MCF 10A (cell line): ENCODE measurements at regions not wholly inside any gene's neighbourhood (a gene's known extent, or its start where the extent isn't known, plus 50 kb on each side); places are given as distances from the start of the nearest gene placed in this dataset.

Source experiments
- BruUV-seq: library from RNA; stranded (reverse); fragments of 400-500 nt; replicated peaks from 2 replicates; lab custom pipeline; 2021; lab: Mats Ljungman, UMichigan
- CTCF ChIA-PET: fragments of 300-600 bp; sonication (Branson Sonifier 250); formaldehyde crosslinking; extraction: SDS; loops from one replicate; lab custom pipeline; 2021; ENCODE audit warnings: antibody characterized with exemption, inconsistent platforms; lab: Yijun Ruan, JAX
- POLR2A ChIA-PET: fragments of 300-600, 350-650 bp; sonication (Branson Sonifier 250); formaldehyde crosslinking; extraction: SDS; loops from one replicate; lab custom pipeline; 2020; ENCODE audit warnings: antibody characterized with exemption, inconsistent platforms; lab: Yijun Ruan, JAX
- DNase-seq: peaks from one replicate; pipeline ENCODE4 v3.0.0-alpha.2; 2018; ENCODE audit not compliant: unreplicated experiment
- H3K27ac Mint-ChIP-seq: one replicate; pipeline ENCODE4 v1.8.0; 2022; ENCODE audit warnings: mild to moderate bottlenecking, low read depth, mixed read lengths; ENCODE audit not compliant: unreplicated experiment
- H3K27me3 Mint-ChIP-seq: one replicate; pipeline ENCODE4 v1.8.0; 2022; ENCODE audit warnings: mixed read lengths; ENCODE audit not compliant: insufficient read depth, unreplicated experiment
- H3K36me3 Mint-ChIP-seq: one replicate; pipeline ENCODE4 v1.8.0; 2022; ENCODE audit warnings: mild to moderate bottlenecking, moderate library complexity, mixed read lengths; ENCODE audit not compliant: insufficient read depth, unreplicated experiment
- H3K4me1 Mint-ChIP-seq: one replicate; pipeline ENCODE4 v1.8.0; 2022; ENCODE audit warnings: mixed read lengths; ENCODE audit not compliant: insufficient read depth, unreplicated experiment
- H3K4me3 Mint-ChIP-seq: one replicate; pipeline ENCODE4 v1.8.0; 2022; ENCODE audit warnings: mild to moderate bottlenecking, moderate library complexity, mixed read lengths; ENCODE audit not compliant: unreplicated experiment
- H3K9me3 Mint-ChIP-seq: one replicate; pipeline ENCODE4 v1.8.0; 2022; ENCODE audit warnings: mixed read lengths; ENCODE audit not compliant: unreplicated experiment
- intact Hi-C: fragments of 100-400 bp; cut with micrococcal nuclease; formaldehyde crosslinking; loops from 2 replicates; pipeline ENCODE4 v1.14.1; 2022
- TF ChIP-seq, protein P1 (sequence below): fragments of 200-600 bp; IDR thresholded peaks from one replicate; pipeline ENCODE4 v1.8.0; 2022; ENCODE audit warnings: antibody characterized with exemption, mild to moderate bottlenecking; ENCODE audit not compliant: unreplicated experiment

GRCh38 chr13:86298725-86299124 is 499.5 kb upstream of the SLITRK6 start:
- no peaks in the 10 kb centered on the region for H3K36me3 Mint-ChIP-seq
- POLR2A ChIA-PET = interaction anchor here (0.7 kb wide), 1 partner anchor 55 kb away, joined by 3 read pairs; no protein-coding TSS in a partner anchor
- no TSS peak for BruUV-seq
- DNase-seq = no peak
- no peaks in the 10 kb centered on the region for H3K9me3 Mint-ChIP-seq
- intact Hi-C loops = no loop called here
- CTCF ChIA-PET = interaction anchor here (0.7 kb wide), 1 partner anchor 19 kb away, joined by 3 read pairs; no protein-coding TSS in a partner anchor
- H3K27me3 Mint-ChIP-seq = no peaks in the 10 kb centered on the region
- TF ChIP-seq, protein P1, sequence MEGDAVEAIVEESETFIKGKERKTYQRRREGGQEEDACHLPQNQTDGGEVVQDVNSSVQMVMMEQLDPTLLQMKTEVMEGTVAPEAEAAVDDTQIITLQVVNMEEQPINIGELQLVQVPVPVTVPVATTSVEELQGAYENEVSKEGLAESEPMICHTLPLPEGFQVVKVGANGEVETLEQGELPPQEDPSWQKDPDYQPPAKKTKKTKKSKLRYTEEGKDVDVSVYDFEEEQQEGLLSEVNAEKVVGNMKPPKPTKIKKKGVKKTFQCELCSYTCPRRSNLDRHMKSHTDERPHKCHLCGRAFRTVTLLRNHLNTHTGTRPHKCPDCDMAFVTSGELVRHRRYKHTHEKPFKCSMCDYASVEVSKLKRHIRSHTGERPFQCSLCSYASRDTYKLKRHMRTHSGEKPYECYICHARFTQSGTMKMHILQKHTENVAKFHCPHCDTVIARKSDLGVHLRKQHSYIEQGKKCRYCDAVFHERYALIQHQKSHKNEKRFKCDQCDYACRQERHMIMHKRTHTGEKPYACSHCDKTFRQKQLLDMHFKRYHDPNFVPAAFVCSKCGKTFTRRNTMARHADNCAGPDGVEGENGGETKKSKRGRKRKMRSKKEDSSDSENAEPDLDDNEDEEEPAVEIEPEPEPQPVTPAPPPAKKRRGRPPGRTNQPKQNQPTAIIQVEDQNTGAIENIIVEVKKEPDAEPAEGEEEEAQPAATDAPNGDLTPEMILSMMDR = no peak
- peaks cover 6% of the 10 kb centered on the region for H3K4me1 Mint-ChIP-seq
- H3K4me3 Mint-ChIP-seq = no peak overlapping the region
- no peak overlapping the region for H3K27ac Mint-ChIP-seq

DNA sequence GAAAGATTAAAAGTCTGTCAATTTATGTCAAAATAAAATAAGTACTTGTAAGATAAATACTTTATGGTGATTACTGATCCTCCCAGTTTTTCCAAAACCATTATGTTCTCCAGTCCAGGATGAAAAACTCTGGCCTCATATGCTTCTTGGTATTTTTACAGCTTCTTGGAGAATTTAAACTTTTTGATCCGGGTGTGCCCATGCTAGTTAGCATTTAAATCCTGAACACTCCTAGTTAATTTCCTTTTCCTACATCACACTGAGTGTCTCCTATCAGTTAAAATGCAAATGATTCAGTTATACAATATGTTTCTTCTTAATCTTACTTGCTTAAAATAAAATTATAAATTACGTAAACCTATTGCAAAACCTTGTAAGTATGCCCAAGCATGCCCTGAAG is 499.9 kb upstream of the SLITRK6 start:
- ChIA-PET POLR2A (no interaction called here), CTCF (interaction anchor here (0.7 kb wide), 1 partner anchor 19 kb away, joined by 3 read pairs; no protein-coding TSS in a partner anchor)
- H3K4me3 Mint-ChIP-seq = no peak overlapping the region
- peaks cover 6% of the 10 kb centered on the region for H3K4me1 Mint-ChIP-seq
- no peaks in the 10 kb centered on the region for H3K36me3 Mint-ChIP-seq
- TF ChIP-seq, protein P1 = no peak
- H3K27ac Mint-ChIP-seq = no peak overlapping the region
- DNase-seq = peak; percentile 9
- no TSS peak for BruUV-seq
- intact Hi-C loops = no loop called here
- no peaks in the 10 kb centered on the region for H3K9me3 Mint-ChIP-seq
- H3K27me3 Mint-ChIP-seq = no peaks in the 10 kb centered on the region

- no peak overlapping the region for H3K4me3 Mint-ChIP-seq
- no peak for DNase-seq
- no peaks in the 10 kb centered on the region for H3K4me1 Mint-ChIP-seq
- H3K27me3 Mint-ChIP-seq = no peaks in the 10 kb centered on the region
- no peak overlapping the region for H3K27ac Mint-ChIP-seq
- ChIA-PET POLR2A (no interaction called here), CTCF (interaction anchor here (0.7 kb wide), 1 partner anchor 339 kb away, joined by 5 read pairs; no protein-coding TSS in a partner anchor)
- intact Hi-C loops = no loop called here
- TF ChIP-seq, protein P1 = no peak
- no peaks in the 10 kb centered on the region for H3K9me3 Mint-ChIP-seq
- peaks cover 4% of the 10 kb centered on the region for H3K36me3 Mint-ChIP-seq
- BruUV-seq = no TSS peak
These were observed 510.7 kb upstream of the SLITRK6 start for GRCh38 chr13:86309881-86310280.

DNA sequence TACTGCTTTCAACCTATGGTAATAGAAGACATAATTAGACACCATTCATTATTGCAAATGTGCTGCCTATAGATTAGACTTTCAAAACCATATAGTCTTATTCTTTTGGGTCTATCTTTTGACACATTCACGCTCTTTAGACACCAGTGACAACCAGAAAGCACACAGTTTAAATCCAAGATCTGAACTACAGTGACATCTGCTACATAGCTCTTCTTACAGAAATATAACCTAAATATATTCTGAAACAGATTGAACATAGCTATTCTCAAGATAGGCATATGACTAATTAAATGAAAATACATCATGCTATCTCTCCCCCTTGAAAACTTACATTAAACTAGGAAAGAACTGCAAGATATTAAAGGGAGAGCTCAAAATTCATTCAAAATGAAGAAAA is 514.2 kb upstream of the SLITRK6 start:
- CTCF ChIA-PET = interaction anchor here (0.6 kb wide), 1 partner anchor 721 kb away, joined by 3 read pairs; no protein-coding TSS in a partner anchor
- no peaks in the 10 kb centered on the region for H3K36me3 Mint-ChIP-seq

More for the DNA sequence above, 514.2 kb upstream of the SLITRK6 start:
- TF ChIP-seq, protein P1 = no peak
- Mint-ChIP-seq H3K4me3 (no peak overlapping the region), H3K9me3 (no peaks in the 10 kb centered on the region), H3K27ac (no peak overlapping the region), H3K4me1 (no peaks in the 10 kb centered on the region), H3K27me3 (no peaks in the 10 kb centered on the region)
- POLR2A ChIA-PET = no interaction called here
- BruUV-seq = no TSS peak
- intact Hi-C loops = no loop called here
- DNase-seq = no peak
